Nephron (organoid): ENCODE measurements at regions not wholly inside any gene's neighbourhood (a gene's known extent, or its start where the extent isn't known, plus 50 kb on each side); places are given as distances from the start of the nearest gene placed in this dataset.

Experiments
- H3K27ac Mint-ChIP-seq, 3 experiments: 2 replicates each; pipeline ENCODE4 v1.8.0; 2020; ENCODE audit warnings: mixed read lengths in 3 of 3, mild to moderate bottlenecking in 2 of 3, moderate library complexity in 1 of 3
- H3K27me3 Mint-ChIP-seq: 2 replicates; pipeline ENCODE4 v1.8.0; 2021; ENCODE audit warnings: low read depth, mild to moderate bottlenecking, moderate library complexity, mixed read lengths
- H3K36me3 Mint-ChIP-seq: 2 replicates; pipeline ENCODE4 v1.8.0; 2020; ENCODE audit warnings: low read depth, mixed read lengths
- H3K4me1 Mint-ChIP-seq: 2 replicates; pipeline ENCODE4 v1.8.0; 2020; ENCODE audit warnings: mixed read lengths
- H3K4me3 Mint-ChIP-seq, 3 experiments: 2 replicates each; pipeline ENCODE4 v1.8.0; 2020; ENCODE audit warnings: mild to moderate bottlenecking in 3 of 3, mixed read lengths in 3 of 3, moderate library complexity in 2 of 3
- H3K9me3 Mint-ChIP-seq: 2 replicates; pipeline ENCODE4 v1.8.0; 2020; ENCODE audit warnings: mixed read lengths
- TF ChIP-seq, protein P1 (sequence below), 3 experiments: fragments of 200-600 bp; sonication (generic); IDR thresholded peaks; one replicate each; pipeline ENCODE4 v1.5.0; 2021; ENCODE audit warnings: antibody characterized with exemption in 3 of 3; ENCODE audit not compliant: unreplicated experiment in 3 of 3

DNA sequence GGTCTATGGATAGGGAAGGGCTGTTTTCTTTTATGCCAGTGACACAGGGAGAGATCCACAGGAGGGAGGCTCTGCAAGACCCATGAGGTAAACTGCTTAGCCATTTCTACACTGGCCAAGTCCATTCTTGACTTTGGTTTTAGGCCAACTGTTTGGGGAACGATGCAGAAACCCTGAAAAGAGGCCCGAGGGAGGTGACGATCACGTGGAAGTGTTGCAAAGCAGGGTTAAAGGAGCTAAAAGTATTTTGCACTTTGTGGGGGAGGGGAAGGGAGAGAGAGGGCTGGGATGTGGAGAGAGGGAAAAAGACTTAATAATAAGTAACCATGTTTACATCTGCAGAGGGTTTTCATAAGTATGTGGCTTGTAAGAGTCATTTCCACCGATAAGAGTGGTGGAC lies 239.7 kb downstream of the EMX2 start:
- Mint-ChIP-seq H3K27ac (peak overlapping the region; percentile 37 to 73 (median 73)), H3K4me3 (no peak overlapping the region), H3K4me1 (peaks cover 14% of the 10 kb centered on the region), H3K9me3 (no peaks in the 10 kb centered on the region), H3K36me3 (no peaks in the 10 kb centered on the region), H3K27me3 (peaks cover 12% of the 10 kb centered on the region)
- TF ChIP-seq, protein P1, sequence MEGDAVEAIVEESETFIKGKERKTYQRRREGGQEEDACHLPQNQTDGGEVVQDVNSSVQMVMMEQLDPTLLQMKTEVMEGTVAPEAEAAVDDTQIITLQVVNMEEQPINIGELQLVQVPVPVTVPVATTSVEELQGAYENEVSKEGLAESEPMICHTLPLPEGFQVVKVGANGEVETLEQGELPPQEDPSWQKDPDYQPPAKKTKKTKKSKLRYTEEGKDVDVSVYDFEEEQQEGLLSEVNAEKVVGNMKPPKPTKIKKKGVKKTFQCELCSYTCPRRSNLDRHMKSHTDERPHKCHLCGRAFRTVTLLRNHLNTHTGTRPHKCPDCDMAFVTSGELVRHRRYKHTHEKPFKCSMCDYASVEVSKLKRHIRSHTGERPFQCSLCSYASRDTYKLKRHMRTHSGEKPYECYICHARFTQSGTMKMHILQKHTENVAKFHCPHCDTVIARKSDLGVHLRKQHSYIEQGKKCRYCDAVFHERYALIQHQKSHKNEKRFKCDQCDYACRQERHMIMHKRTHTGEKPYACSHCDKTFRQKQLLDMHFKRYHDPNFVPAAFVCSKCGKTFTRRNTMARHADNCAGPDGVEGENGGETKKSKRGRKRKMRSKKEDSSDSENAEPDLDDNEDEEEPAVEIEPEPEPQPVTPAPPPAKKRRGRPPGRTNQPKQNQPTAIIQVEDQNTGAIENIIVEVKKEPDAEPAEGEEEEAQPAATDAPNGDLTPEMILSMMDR (IDR thresholded peaks at IDR 0.05; ENCODE audit: unreplicated experiment in 3 of 3): no peak

DNA sequence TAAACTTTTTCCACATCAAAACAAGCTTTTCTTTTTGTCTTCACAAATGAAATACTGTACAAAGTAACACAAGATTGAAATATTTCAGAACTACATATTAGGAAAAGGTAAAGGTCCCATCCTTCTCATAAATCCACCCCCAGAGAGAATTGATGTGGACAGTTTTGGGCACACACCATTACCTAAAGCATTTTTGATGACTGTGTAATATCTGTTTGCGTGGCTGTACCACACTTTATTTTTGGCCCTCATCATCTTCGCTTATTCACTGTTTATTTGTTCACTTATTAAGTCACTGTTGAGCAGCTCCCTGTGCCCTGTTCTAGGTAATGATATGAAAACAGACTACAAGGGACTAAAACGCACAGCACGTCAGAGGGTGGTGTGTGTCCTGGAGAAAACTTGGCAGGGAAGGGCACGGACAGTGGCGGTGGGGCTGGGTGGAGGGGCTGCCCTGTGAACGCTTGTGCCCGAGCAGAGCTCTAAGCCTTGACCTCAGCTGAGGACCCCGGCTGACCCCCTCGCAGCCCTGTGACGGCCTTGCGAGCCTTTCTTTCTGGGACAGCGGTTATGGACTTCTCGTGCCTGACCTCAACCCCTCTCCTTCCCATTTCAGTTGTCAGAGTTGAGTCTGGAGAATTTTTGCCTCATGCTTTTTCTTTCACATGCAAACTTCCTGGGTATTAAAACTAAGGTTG lies 241.3 kb downstream of the EMX2 start:
- Mint-ChIP-seq H3K27ac (peak overlapping the region in 1 of 3 experiments; percentile 48), H3K27me3 (peaks cover 11% of the 10 kb centered on the region), H3K4me3 (no peak overlapping the region), H3K4me1 (peaks cover 17% of the 10 kb centered on the region), H3K36me3 (no peaks in the 10 kb centered on the region), H3K9me3 (no peaks in the 10 kb centered on the region)
- TF ChIP-seq, protein P1 (IDR thresholded peaks at IDR 0.05; ENCODE audit: unreplicated experiment in 3 of 3): no peak

DNA sequence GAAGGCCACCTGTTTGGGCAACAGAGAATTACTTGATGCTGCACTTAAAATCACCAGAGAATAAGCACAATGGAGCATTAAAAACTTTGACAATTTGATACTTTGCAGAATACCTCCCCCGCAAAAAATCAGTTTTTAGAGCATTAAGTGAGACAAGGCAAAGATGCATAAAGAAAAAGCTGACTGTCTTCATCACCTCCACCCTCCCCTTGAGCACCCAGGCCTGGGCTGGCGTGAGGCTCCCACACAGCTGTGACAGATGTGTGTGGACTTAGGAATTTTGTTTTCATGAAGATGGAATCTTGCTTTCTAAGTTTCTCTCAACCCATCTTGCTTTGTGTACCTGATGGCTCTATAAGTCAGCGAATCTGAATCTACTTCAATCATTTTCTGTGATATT lies 242.2 kb downstream of the EMX2 start:
- TF ChIP-seq, protein P1 (IDR thresholded peaks at IDR 0.05; ENCODE audit: unreplicated experiment in 3 of 3): no peak
- Mint-ChIP-seq H3K36me3 (no peaks in the 10 kb centered on the region), H3K27me3 (peaks cover 11% of the 10 kb centered on the region), H3K27ac (peak overlapping the region; percentile 10 to 60 (median 48)), H3K9me3 (no peaks in the 10 kb centered on the region), H3K4me3 (no peak overlapping the region), H3K4me1 (peaks cover 20% of the 10 kb centered on the region)

DNA sequence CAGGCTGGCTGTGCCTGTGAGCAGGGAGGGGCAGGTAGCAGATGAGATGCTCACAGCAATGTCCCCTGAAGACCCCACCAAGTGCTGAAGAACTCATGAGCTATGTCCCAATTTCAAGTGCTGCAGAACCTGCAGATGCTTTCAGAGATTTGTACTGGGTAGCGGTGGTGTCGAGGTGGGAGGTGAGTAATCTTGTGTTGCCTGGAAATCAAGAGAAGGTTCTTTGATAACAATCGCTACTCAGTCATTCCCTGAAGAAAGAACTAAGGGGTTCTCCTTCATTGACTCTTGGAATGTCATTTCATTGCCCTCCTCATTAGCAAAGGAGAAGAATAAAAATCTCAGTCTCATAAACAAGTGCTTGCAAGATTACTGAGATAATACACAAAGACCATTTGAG lies 246.4 kb downstream of the EMX2 start:
- TF ChIP-seq, protein P1 (IDR thresholded peaks at IDR 0.05; ENCODE audit: unreplicated experiment in 3 of 3): no peak
- Mint-ChIP-seq H3K4me1 (peaks cover 23% of the 10 kb centered on the region), H3K27ac (peak overlapping the region; percentile 56 to 95 (median 87)), H3K27me3 (peaks cover 11% of the 10 kb centered on the region), H3K36me3 (no peaks in the 10 kb centered on the region), H3K4me3 (no peak overlapping the region), H3K9me3 (no peaks in the 10 kb centered on the region)

DNA sequence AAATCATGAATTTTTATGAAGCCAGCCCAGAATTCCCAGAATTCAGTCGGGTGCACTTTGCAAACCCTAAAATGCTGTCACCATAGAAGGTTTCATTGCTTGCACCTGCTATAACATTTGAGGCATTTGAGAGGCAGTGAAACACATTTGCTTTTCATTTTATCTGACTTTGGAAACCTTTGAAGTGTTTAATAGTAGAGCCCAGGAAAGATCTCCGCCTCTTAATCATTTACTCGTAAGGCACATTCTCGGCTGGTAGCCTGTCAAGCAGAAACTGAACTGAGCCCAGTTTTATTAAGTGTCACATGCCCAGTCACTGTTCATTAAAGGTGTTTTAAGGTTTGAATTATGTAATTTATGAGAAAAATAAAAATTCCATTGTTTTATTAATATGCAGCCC lies 247.6 kb downstream of the EMX2 start:
- TF ChIP-seq, protein P1 (IDR thresholded peaks at IDR 0.05; ENCODE audit: unreplicated experiment in 3 of 3): no peak
- H3K4me3 Mint-ChIP-seq: peak overlapping the region in 1 of 3 experiments; percentile 23
- H3K27me3 Mint-ChIP-seq: peaks cover 11% of the 10 kb centered on the region
- peak overlapping the region; percentile 82 to 95 (median 87) for H3K27ac Mint-ChIP-seq
- no peaks in the 10 kb centered on the region for H3K36me3 Mint-ChIP-seq
- no peaks in the 10 kb centered on the region for H3K9me3 Mint-ChIP-seq
- H3K4me1 Mint-ChIP-seq: peaks cover 23% of the 10 kb centered on the region

DNA sequence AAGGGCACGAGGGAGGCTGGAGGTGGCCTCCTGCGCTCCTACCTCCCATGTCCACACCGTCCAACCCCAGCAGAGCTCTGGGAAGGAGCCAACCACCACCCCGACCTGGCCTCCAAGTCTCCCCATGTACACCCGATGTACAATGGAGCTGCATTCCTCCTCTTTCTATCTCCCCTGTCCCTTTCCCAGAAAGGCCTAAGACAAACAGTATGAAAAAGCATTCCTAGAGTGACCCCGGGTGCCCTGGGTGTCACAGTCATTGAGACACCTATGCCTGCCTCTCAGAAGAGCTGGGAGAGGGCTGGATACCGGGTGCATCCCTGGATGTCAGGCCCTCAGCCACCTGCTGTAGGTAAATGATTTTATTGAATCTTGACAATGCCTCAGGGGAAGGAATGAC lies 248.1 kb downstream of the EMX2 start:
- Mint-ChIP-seq H3K27ac (peak overlapping the region; percentile 82 to 95 (median 87)), H3K4me1 (peaks cover 24% of the 10 kb centered on the region), H3K4me3 (no peak overlapping the region), H3K36me3 (no peaks in the 10 kb centered on the region), H3K27me3 (peaks cover 11% of the 10 kb centered on the region), H3K9me3 (no peaks in the 10 kb centered on the region)
- TF ChIP-seq, protein P1 (IDR thresholded peaks at IDR 0.05; ENCODE audit: unreplicated experiment in 3 of 3): no peak
